Left lung (tissue), 4 donors: ENCODE measurements at regions not wholly inside any gene's neighbourhood (a gene's known extent, or its start where the extent isn't known, plus 50 kb on each side); places are given as distances from the start of the nearest gene placed in this dataset.
A peak's percentile ranks its signal among the peaks of the same experiment; 100 is the strongest.
"Not testable (repeated sequence)": the region's sequence is repeated elsewhere in the genome, so short reads cannot be mapped to it uniquely, and the experiment has no call there.

Source experiments
- ATAC-seq: fragments of 200-7000 bp; cut with Tn5 transposase; one replicate; pipeline ENCODE4 v1.9.1; 2020; ENCODE audit warnings: moderate library complexity
- DNase-seq, 4 donors: peaks; one replicate each; pipeline ENCODE4 v3.0.0-alpha.2; 2013 to 2020
- H3K27ac ChIP-seq, 2 donors: fragments of 200-600 bp; sonication (generic) in 1 of 2; one replicate each; pipeline versions ENCODE4 v1.5.0 to v1.8.0; 2020 to 2021
- H3K27me3 ChIP-seq, 2 donors: fragments of 200-600 bp; sonication (generic) in 1 of 2; one replicate each; pipeline versions ENCODE4 v1.5.0 to v1.8.0; 2020 to 2021
- H3K36me3 ChIP-seq, 2 donors: fragments of 200-600 bp; sonication (generic) in 1 of 2; one replicate each; pipeline versions ENCODE4 v1.5.0 to v1.8.0; 2020 to 2021
- H3K4me1 ChIP-seq, 2 donors: fragments of 200-600 bp; one replicate each; pipeline ENCODE4 v1.8.0; 2021
- H3K4me3 ChIP-seq, 2 donors: fragments of 200-600 bp; sonication (generic) in 1 of 2; one replicate each; pipeline versions ENCODE4 v1.5.0 to v1.8.0; 2020 to 2021; ENCODE audit warnings: mild to moderate bottlenecking in 1 of 2
- H3K9me3 ChIP-seq, 2 donors: fragments of 200-600 bp; sonication (generic) in 1 of 2; one replicate each; pipeline versions ENCODE4 v1.5.0 to v1.8.0; 2020 to 2021
- CTCF ChIP-seq, 2 donors: fragments of 200-600 bp; sonication (generic) in 1 of 2; IDR thresholded peaks; one replicate each; pipeline versions ENCODE4 v1.5.0 to v1.8.0; 2021; ENCODE audit warnings: antibody characterized with exemption in 2 of 2
- intact Hi-C, 2 donors: fragments of 100-400 bp; cut with DNase I; formaldehyde crosslinking; loops; one replicate each; pipeline versions ENCODE4 v1.11.2 to v1.14.2; 2022
- donor health status: DM: no; HTN: yes; CAD: no.
- donor health status: DM: no; HTN: no; CAD: no.

- peaks cover 0 to 3% of the 10 kb centered on the region in 2 donors for H3K9me3 ChIP-seq
- no peaks in the 10 kb centered on the region for H3K27me3 ChIP-seq
- DNase-seq (no peak), ATAC-seq (no peak)
- H3K36me3 ChIP-seq = no peaks in the 10 kb centered on the region
- no peak overlapping the region for H3K4me3 ChIP-seq
- H3K27ac ChIP-seq = no peak overlapping the region
- no peak for TF ChIP-seq CTCF (IDR thresholded peaks at IDR 0.05)
- H3K4me1 ChIP-seq = no peaks in the 10 kb centered on the region
- intact Hi-C loops = no loop called here
These were observed 350.9 kb upstream of the NRSN1 start for GRCh38 chr6:23775127-23775526.

- H3K9me3 ChIP-seq = peaks cover 0 to 2% of the 10 kb centered on the region in 2 donors
- intact Hi-C loops = no loop called here
- DNase-seq = no peak
These were observed 342.1 kb upstream of the NRSN1 start for GRCh38 chr6:23783901-23784300.

GRCh38 chr6:23784301-23784919, 341.6 kb upstream of the NRSN1 start:
- Histone ChIP-seq H3K36me3 (no peaks in the 10 kb centered on the region), H3K27me3 (no peaks in the 10 kb centered on the region), H3K9me3 (peaks cover 0 to 2% of the 10 kb centered on the region in 2 donors), H3K4me1 (no peaks in the 10 kb centered on the region), H3K27ac (no peak overlapping the region), H3K4me3 (no peak overlapping the region)
- TF ChIP-seq CTCF (IDR thresholded peaks at IDR 0.05) = no peak
- DNase-seq (no peak), ATAC-seq (no peak)
- intact Hi-C loops = no loop called here

More at GRCh38 chr6:23783901-23784300, 342.1 kb upstream of the NRSN1 start:
- TF ChIP-seq CTCF (IDR thresholded peaks at IDR 0.05) = no peak
- Histone ChIP-seq H3K4me3 (no peak overlapping the region), H3K4me1 (no peaks in the 10 kb centered on the region), H3K36me3 (no peaks in the 10 kb centered on the region), H3K27ac (no peak overlapping the region), H3K27me3 (no peaks in the 10 kb centered on the region)
- no peak for ATAC-seq

GRCh38 chr6:23790756-23791155, 335.3 kb upstream of the NRSN1 start:
- Histone ChIP-seq H3K4me1 (no peaks in the 10 kb centered on the region), H3K36me3 (no peaks in the 10 kb centered on the region), H3K27me3 (no peaks in the 10 kb centered on the region), H3K27ac (no peak overlapping the region), H3K4me3 (no peak overlapping the region), H3K9me3 (no peaks in the 10 kb centered on the region)
- TF ChIP-seq CTCF (IDR thresholded peaks at IDR 0.05) = no peak
- ATAC-seq = no peak
- intact Hi-C loops = no loop called here
- no peak for DNase-seq

- Histone ChIP-seq H3K27ac (no peak overlapping the region), H3K4me3 (no peak overlapping the region), H3K27me3 (no peaks in the 10 kb centered on the region), H3K9me3 (no peaks in the 10 kb centered on the region), H3K36me3 (no peaks in the 10 kb centered on the region), H3K4me1 (no peaks in the 10 kb centered on the region)
- intact Hi-C loops = no loop called here
- ATAC-seq (no peak), DNase-seq (no peak)
- no peak for TF ChIP-seq CTCF (IDR thresholded peaks at IDR 0.05)
These were observed 329.0 kb upstream of the NRSN1 start for GRCh38 chr6:23797041-23797440.

GRCh38 chr6:23804289-23804688, 321.7 kb upstream of the NRSN1 start:
- peak in 1 of 4 donors; percentile 31 for DNase-seq
- intact Hi-C loops, H3K4me3 ChIP-seq: not testable (repeated sequence)

GRCh38 chr6:23821141-23821540, 304.9 kb upstream of the NRSN1 start:
- H3K4me3 ChIP-seq, H3K27me3 ChIP-seq, intact Hi-C loops, DNase-seq, H3K27ac ChIP-seq, H3K4me1 ChIP-seq, ATAC-seq, H3K36me3 ChIP-seq: not testable (repeated sequence)
- H3K9me3 ChIP-seq = peaks cover 0 to 10% of the 10 kb centered on the region in 2 donors

More at GRCh38 chr6:23804289-23804688, 321.7 kb upstream of the NRSN1 start:
- H3K9me3 ChIP-seq, ATAC-seq, H3K36me3 ChIP-seq, H3K4me1 ChIP-seq, H3K27me3 ChIP-seq, H3K27ac ChIP-seq: not testable (repeated sequence)
